GM21447 (cell line): ENCODE measurements at regions not wholly inside any gene's neighbourhood (a gene's known extent, or its start where the extent isn't known, plus 50 kb on each side); places are given as distances from the start of the nearest gene placed in this dataset.

ENCODE experiments used
- ATAC-seq: cut with Tn5 transposase; IDR thresholded peaks from one replicate; pipeline ENCODE4 v1.9.1; 2021; ENCODE audit not compliant: unreplicated experiment

GRCh38 chr9:105062222-105062855, 134.4 kb upstream of the ABCA1 start:
- ATAC-seq = no peak

GRCh38 chr9:105064248-105065097, 136.5 kb upstream of the ABCA1 start:
- no peak for ATAC-seq

GRCh38 chr9:105065098-105066088, 137.4 kb upstream of the ABCA1 start:
- no peak for ATAC-seq

GRCh38 chr9:105066275-105066865, 138.4 kb upstream of the ABCA1 start:
- no peak for ATAC-seq

- ATAC-seq = no peak
Measured at GRCh38 chr9:105067895-105068580, 140.1 kb upstream of the ABCA1 start.

- no peak for ATAC-seq
Measured at GRCh38 chr9:105069285-105069684, 141.3 kb upstream of the ABCA1 start.

GRCh38 chr9:105069696-105070095, 141.7 kb upstream of the ABCA1 start:
- no peak for ATAC-seq

- no peak for ATAC-seq
Measured at GRCh38 chr9:105070176-105070575, 142.2 kb upstream of the ABCA1 start.

- ATAC-seq = no peak
Measured at GRCh38 chr9:105072476-105072875, 144.5 kb upstream of the ABCA1 start.

- no peak for ATAC-seq
Measured at GRCh38 chr9:105073147-105073546, 145.2 kb upstream of the ABCA1 start.

GRCh38 chr9:105074491-105074890, 146.5 kb upstream of the ABCA1 start:
- no peak for ATAC-seq

- ATAC-seq = no peak
Measured at GRCh38 chr9:105076729-105077128, 148.8 kb upstream of the ABCA1 start.

- no peak for ATAC-seq
Measured at GRCh38 chr9:105079457-105079856, 151.5 kb upstream of the ABCA1 start.

GRCh38 chr9:105082843-105083242, 154.9 kb upstream of the ABCA1 start:
- ATAC-seq = no peak

- no peak for ATAC-seq
Measured at GRCh38 chr9:105083256-105083655, 155.3 kb upstream of the ABCA1 start.

GRCh38 chr9:105087910-105088898, 156.2 kb upstream of the SLC44A1 start:
- no peak for ATAC-seq

- no peak for ATAC-seq
Measured at GRCh38 chr9:105089874-105090273, 154.6 kb upstream of the SLC44A1 start.

- no peak for ATAC-seq
Measured at GRCh38 chr9:105091004-105091640, 153.3 kb upstream of the SLC44A1 start.

GRCh38 chr9:105093685-105094084, 150.8 kb upstream of the SLC44A1 start:
- ATAC-seq = no peak
